ENCODE measurements at regions not wholly inside any gene's neighbourhood (a gene's known extent, or its start where the extent isn't known, plus 50 kb on each side); places are given as distances from the start of the nearest gene placed in this dataset.

DNA sequence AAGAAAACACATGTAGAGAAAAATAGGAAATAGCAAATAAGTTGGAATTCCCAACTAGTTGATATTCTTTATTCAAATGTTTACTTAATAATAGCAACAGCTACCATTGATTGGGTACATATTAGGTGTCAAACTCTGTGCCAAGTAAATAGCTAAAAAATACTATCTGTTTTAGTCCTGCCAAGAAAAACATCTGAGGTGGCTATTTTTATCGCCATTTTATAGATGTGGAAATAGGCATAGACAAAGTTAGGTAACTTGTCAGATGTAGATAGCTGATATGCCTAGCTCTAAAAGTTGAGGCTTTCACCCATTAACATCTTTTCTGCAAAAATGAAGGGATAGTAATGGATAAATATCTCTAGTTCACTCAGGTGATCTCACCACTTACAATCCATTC is 549.2 kb upstream of the ID4 start:
- TF ChIP-seq POLR2A (IDR thresholded peaks at IDR 0.05; ENCODE audit: low read length) (no peak), GATA1 (IDR thresholded peaks at IDR 0.05; ENCODE audit: low read depth, low read length) (no peak)
